ENCODE measurements at regions not wholly inside any gene's neighbourhood (a gene's known extent, or its start where the extent isn't known, plus 50 kb on each side); places are given as distances from the start of the nearest gene placed in this dataset.

DNA sequence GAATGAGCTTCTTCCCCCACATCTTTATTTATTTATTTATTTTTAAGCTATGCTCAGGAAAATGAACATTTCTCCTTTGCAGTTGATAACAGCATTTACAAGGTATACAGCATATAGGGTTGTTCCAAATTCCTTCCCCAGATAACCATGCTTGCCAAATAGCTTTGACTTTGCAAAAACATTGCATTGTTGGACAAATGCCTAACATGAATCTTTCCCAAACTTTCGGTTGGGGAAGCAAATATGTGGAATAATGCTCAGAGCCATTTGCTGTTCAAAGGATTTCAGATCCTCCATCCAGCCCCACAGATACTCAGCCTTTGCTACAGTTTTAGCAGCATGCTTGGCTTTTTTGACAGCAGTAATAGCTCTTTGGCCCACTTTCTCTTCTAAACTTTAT lies 127.2 kb upstream of the AGA start:
- DNase-seq (ENCODE audit: low read depth, low spot score): no peak

DNA sequence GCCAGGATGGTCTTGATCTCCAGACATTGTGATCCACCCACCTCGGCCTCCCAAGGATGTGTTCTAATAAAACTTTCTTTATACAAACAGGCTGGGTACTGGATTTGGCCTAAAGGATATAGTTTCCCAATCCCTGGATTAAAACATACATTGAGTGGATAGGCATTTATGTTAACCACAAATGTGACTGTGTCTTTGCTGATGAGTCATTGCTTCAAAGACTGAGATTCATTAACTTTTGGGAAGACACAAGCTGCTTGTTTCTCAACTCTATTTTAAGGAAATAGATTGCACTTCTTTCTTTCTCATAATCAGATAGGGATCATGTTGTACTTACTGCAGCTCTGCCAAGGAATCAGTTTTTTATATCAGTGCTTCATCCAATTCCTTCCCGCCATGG lies 131.3 kb upstream of the AGA start:
- DNase-seq (ENCODE audit: low read depth, low spot score): no peak

DNA sequence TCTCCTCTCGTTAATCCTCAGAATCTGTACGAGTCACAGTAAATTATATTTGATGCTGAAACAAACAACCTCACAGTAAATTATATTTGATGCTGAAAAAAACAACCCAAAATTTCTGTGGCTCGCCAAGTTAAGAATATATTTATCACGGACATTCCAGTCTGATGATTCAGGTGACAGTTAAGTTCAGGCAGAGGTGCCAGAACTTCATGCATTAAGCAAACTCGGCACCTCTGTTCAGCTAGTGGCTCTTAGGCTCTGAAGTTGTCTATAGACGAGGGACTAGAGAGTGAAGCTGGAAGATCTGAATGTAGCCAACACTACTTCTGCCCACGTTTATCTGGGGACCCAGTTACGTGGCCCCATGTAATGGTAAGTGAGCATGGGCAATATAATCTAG lies 132.2 kb upstream of the AGA start:
- DNase-seq (ENCODE audit: low read depth, low spot score): no peak

DNA sequence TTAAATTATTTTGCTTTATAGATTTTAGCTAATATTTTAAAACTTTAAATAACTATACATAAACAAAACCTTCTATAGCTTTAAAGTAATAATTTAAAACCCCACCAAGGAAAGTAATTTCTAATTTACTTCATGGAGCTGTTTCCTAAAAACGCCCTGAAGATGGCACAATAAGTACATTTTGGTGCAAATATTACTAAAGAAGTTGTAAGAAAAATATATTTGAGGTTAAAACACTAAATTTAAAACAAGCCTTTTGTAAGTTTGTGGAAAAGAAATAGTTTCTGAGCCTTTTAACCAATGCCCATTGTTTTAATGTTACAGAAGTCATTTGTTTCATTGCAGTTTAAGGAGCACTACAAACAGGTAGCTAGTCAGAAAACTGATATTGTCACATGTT lies 137.4 kb upstream of the AGA start:
- DNase-seq (ENCODE audit: low read depth, low spot score): no peak

DNA sequence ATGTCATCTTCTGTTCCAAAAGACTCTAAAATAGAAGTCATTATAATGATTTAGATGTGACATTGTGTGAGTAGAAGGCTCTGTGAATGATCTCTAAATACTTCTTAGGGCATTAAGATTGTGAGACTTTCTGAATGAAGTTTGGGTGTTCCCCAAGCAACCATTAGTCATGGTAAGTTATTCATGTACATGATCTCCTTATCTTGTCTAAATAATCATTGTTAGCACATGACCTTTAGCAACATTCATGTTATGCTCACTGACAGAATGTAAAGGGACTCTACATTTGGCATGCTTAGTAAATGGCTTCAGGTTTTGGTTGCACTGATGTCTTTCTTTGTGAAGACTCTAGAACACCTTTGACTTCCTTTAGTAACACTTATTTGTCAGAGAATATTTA lies 140.8 kb upstream of the AGA start:
- DNase-seq (ENCODE audit: low read depth, low spot score): no peak

DNA sequence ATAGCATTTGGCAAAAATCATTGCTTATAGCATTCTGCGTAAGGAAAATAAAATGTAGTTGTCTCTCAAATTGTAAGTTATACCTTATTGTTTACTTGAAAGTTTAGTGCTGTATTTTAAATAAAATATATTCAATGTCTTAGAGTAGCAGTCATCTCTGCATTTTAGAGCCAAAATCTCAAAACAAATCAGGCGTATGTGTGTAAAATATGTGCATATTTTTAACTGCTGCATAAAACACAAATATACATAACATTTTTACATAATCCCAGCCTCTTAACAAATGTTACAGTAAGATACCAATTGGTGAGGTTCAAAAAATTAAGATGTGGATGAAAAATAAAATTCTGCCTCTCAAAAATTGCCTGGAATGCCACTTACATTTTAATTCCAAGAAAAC lies 145.8 kb upstream of the AGA start:
- DNase-seq (ENCODE audit: low read depth, low spot score): no peak

DNA sequence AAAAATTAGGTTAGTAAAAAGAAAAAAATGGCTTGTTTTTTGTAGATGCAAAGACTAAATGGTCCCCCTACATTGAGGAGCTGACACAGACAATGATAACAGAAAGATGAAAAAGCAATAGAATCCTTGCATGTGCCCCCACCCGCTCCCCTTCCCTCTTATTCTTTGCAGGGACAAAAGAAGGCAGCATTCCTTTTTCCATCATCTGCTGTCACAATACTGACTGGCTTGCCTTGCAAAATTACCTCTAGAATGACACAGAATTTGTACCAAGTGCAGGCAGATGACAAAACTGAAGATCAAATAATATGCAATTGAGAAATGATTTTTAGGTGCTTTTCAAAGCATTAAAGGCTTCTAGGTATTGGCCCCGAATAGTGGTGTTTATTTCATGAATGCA lies 153.1 kb upstream of the AGA start:
- DNase-seq (ENCODE audit: low read depth, low spot score): no peak

DNA sequence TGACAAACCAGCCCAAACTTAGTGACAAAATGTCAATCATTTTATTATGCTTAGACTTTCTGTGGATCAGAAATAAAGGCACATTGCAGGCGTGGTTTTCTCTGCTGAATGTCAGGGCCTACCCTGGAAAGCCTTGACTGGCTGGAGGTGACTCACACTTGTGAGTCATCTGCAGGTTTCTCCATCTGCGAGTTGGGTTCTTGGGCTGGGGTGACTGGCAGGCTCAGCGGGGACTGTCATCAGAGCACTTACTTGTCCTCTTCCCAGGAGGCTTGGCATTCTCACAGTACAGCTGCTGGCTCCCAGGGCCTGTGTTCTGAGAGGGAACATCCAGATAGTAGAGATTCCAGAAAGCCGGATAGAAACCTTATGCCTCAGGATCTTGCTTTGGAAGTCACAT lies 153.8 kb upstream of the AGA start:
- DNase-seq (ENCODE audit: low read depth, low spot score): no peak

DNA sequence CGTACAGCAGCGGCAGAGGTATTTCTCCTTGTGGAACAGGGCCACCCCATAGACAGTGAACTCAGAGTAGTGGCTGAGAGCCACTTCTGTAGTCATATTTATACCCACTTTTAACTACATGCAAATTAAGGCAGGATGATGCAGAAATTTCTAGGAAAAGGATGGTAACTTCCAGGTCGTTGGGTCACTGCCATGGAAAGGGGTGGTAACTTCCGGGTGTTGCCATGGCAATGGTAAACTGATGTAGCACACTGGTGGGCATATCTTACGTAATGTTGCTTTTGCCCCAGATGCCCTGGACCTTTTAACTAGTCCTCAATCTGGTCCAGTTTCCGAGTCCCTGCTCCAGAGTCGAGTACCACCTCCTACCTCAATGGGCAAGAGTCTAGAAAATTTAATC lies 154.8 kb upstream of the AGA start:
- no peak for DNase-seq (ENCODE audit: low read depth, low spot score)

DNA sequence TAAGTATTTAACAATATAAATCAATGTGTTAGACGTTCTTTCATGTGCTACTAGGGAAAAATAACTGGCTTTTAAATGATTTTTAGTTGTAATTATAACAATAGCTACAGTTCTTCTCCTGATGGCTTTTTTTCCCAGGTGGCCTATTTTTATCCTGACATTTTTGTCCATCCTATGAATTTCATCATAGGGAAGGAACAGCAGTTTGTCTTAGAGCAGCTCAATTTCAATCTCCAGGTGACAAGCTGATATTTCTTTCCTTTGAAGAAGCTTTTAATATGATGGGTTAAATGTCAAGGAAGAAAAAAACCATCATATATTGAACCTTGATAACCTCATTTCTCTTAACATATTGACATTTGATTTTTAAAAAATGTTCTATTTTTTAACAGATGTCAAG lies 163.0 kb upstream of the AGA start:
- no peak for DNase-seq (ENCODE audit: low read depth, low spot score)

DNA sequence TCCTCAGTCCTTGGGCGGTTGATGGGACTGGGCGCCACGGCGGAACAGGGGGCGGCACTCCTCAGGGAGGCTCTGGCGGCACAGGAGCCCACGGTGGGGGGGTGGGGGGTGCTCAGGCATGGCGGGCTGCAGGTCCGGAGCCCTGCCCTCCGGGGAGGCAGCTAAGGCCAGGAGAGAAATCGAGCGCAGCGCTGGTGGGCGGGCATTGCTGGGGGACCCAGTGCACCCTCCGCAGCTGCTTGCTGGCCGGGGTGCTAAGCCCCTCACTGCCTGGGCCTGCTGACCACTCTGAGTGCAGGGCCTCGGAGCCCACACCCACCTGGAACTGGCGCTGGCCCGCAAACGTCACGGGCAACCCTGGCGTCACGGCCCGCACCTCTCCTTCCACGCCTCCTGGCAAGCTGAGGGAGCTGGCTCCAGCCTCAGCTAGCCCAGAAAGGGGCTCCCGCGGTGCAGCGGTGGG lies 164.9 kb upstream of the AGA start:
- DNase-seq (ENCODE audit: low read depth, low spot score): no peak

DNA sequence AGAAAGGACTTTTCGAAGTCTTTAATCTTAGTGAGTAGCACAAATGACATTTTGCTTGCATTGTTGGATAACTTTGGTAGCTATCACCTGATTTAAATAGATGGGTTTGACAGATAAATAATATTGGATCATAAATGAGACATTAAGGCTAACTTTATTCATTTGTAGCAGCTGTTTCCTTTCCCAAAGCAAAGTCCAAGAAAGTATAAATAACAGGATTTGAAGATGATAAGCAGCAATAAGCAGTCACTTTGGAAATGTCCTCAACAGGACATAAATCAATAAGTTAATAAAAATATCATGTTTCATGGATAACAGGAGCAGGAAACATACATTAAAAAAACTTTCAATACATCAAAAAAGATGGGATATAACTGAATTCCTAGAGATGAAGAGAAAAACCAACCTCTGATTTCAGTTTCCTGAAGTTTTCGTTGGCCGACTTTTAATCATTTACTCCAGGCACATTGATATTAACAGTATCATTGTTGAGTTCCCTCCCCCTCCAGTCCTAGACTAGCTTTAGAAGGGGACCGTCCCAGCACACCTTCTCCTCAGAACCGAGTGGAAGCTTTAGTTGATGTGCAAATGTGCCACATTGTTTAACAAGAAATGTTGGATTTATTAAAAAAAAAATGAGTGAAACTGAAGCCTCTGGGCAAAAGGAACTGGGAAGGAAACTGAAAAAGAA lies 169.9 kb upstream of the AGA start:
- DNase-seq (ENCODE audit: low read depth, low spot score): no peak

DNA sequence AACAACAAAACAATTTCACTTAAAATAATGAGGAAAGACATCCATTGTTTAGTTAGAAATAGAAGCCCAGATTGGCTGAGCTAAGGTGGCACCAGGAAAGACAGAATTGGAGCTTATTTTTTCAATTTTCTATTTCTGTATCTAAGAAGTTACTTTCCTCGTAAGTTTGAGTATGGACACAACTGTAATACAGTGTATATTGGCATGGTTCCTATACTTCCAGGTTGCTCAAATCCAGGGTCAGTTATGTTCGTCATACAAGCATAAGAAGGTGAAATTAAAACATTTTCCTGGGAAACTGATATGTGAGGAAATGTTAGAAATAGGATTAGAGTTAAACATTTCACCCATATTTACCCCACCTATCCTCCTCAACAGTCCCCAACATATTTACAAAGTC lies 170.4 kb upstream of the AGA start:
- no peak for DNase-seq (ENCODE audit: low read depth, low spot score)

DNA sequence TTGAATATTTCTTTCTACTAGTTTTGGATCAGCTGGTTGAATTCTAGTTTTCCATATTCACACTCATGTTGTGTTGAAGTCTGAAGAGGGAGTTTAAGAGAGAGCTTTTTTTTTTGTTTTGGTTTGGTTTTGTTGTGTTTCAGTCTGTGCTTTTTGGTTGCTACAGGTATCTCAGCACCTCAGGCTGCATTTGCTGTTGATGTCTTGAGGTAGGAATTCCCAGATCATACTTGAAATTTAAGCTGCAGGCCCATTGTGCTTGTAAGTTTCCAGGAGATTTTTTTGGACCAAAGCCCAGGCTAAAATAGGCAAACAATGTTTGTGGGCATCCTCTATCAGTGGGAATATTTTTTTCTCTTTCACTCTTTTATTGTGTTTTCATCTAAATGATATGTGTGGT lies 190.2 kb upstream of the AGA start:
- DNase-seq (ENCODE audit: low read depth, low spot score): no peak

DNA sequence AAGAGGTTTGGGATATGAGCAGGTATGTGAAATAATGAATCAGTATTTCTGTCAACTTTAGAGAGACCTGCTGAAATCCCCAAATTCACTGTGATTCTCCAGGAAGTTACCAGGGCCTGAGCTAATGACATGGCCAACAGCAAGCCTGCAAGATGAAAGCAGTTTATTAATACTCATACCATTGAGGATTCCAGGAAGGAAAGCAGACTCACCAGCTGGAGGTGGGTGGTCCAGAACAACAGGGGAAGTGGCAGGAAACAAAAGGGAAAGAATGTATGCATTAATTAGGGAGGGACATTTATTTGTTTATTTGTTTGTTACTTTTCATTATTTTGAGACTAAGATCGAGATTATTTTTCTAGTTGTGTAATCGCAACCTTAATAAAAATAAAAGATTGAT lies 196.6 kb upstream of the AGA start:
- no peak for DNase-seq (ENCODE audit: low read depth, low spot score)

DNA sequence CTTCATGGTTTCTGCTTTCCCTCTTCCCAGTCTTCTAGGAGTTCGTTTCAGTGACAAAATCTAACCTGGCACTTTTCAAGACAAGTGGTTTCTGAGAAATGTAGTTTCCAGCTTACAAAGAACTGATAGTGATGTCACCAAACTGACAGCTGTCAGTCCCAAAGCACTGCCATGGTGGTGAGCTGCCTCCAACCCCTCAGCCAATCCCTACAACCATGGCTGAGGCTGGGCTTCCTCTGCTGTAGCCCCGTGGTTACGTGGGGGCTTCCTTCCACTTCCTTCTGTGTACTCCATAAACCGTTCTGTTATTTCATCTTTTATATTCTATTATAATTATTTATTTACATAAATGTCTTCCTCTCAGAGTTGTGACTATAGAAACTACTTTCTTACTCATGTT lies 198.6 kb upstream of the AGA start:
- no peak for DNase-seq (ENCODE audit: low read depth, low spot score)

DNA sequence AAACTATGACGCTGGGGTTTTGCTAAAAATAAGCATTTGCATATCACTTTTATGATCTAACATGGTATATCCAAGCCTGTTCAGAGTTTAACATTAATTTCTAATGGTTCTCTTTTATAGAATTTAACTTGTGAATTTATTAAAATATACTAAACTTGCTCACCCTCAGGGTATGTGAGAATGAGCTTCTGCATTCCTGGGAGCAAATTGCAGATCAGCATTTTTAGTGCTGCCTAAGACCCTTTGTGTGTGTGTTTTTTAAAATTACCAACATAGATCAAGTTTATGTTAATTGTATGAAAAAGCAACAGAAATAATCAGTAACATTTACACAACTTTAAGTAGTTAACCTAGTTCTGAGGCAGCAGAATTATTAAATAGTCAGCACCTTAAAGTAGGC lies 218.0 kb upstream of the AGA start:
- DNase-seq (ENCODE audit: low read depth, low spot score): no peak

DNA sequence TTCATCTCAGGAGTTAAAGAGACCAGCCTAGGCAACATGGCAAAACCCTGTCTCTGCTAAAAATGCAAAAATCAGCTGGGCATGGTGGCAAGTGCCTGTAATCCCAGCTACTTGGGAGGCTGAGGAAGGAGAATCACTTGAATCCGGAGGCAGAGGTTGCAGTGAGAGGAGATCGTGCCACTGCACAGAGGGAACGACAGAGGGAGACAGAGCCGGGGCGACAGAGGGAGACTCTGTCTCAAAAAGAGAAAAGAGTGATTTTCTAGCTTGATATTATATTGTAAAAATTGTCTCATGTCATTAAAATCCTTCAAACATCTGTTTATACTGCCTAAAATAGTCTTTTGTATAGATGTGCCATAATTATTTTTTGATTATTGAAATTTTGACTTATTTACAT lies 225.4 kb upstream of the AGA start:
- DNase-seq (ENCODE audit: low read depth, low spot score): no peak

DNA sequence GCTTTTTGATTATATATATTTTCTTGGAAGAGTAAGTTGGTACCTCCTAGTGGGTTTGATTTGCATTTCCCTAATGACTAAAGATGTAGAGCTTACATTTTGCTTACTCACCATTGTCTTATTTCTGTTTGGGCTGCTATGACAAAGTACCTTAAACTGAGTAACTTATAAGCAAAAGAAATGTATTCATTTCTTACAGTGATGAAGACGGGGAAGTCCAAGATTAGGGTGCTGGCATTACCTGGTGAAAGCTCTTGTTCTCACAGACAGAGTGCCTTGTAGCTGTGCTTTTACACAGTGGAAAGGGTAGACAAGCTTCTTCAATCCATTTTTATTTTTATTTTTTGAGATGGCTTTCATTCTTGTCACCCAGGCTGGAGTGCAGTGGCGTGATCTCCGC lies 229.2 kb upstream of the AGA start:
- no peak for DNase-seq (ENCODE audit: low read depth, low spot score)

DNA sequence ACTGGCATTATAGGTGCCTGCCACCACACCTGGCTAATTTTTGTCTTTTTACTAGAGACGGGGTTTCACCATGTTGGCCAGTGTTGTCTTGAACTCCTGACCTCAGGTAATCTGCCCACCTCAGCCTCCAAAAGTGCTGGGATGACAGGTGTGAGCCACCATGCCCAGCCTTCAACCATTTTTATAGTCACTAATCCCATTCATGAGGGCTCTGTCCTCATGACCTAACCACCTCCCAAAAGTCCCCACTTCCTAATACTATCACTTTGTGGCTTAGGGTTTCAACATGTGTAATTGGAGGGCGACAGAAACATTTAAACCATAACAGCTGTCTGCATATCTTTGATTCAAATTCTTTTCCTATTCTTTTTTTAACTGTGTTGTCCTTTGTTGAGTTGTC lies 229.6 kb upstream of the AGA start:
- no peak for DNase-seq (ENCODE audit: low read depth, low spot score)

DNA sequence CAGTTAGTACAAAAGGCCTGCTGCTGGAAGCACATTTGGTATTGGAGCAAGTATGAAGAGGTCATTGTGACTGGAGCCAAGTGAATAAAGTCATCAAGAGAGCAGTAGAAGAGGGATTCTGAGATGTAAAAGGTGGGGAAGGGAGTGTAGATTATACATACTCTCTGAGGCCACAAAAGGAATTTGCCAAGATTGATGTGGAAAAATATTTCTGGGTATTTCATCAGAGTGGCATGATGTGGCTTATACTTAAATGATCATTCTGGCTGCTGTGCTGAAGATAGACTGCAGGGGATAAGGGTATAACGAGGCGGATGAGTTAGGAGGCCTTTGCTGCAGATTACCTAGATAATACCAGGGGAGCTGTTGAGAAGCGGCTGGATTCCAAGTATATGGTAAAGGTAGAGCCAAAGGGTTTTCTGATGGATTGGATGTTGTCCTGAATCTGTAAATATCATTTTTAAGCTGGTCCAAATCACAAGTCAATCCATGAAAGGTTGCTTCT lies 231.8 kb upstream of the AGA start:
- DNase-seq (ENCODE audit: low read depth, low spot score): no peak

DNA sequence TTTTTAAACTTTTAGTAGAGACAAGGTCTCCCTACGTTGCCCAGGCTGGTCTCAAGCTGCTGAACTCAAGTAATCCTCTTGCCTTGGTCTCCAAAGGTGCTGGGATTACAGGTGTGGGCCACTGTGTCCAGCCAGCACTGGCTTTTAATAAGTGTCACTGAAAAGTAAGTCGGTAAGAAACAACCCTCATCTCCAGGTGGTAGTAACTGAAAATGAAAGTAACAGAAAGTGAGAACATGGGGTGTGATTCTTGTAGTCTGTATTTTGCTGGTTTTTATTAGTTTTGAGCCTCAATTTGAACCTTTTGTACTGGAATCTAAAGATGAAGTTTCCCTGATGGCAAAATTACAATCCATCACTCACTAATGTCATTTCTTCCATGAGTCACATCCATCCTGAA lies 238.1 kb upstream of the AGA start:
- DNase-seq (ENCODE audit: low read depth, low spot score): no peak

DNA sequence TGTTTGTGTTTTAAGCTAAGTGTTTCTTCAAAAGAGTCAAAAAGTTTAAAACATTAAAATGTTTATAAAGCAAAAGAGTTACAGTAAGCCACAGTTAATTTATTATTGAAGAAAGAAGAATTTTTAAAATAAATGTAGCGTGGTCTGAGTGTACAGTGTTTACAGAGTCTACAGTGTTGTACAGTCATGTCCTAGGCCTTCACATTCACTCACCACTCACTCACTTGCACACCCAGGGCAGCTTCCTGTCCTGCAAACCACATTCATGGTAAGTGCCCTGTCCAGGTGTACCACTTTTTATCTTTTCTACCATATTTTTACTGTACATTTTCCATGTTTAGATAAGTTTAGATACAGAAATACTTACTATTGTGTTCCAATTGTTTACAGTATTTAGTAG lies 239.7 kb upstream of the AGA start:
- DNase-seq (ENCODE audit: low read depth, low spot score): no peak

DNA sequence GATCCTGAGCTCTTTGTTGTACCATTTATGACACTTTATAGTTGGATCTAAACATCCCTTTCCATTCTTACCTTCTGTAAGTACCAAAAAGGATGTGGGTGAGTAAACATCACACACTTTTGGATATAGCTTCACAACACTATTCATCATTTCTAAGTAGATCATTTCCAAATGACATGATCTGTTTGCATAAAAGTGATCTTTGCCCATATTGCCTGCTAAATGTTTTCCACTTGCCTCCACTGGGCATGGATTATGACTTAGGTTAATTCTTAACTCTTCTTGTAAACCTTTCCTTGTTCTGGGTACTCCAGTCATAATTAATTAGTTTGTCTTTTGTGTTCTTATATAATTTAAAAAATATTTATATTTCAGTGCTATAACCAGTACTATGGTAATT lies 244.9 kb upstream of the AGA start:
- DNase-seq (ENCODE audit: low read depth, low spot score): no peak
